NCI-H2227 (cell line): ENCODE measurements at regions not wholly inside any gene's neighbourhood (a gene's known extent, or its start where the extent isn't known, plus 50 kb on each side); places are given as distances from the start of the nearest gene placed in this dataset.

Source experiments
- DNase-seq: peaks from one replicate; lab custom pipeline; 2025; ENCODE audit not compliant: unreplicated experiment; lab: John Stamatoyannopoulos, UW

DNA sequence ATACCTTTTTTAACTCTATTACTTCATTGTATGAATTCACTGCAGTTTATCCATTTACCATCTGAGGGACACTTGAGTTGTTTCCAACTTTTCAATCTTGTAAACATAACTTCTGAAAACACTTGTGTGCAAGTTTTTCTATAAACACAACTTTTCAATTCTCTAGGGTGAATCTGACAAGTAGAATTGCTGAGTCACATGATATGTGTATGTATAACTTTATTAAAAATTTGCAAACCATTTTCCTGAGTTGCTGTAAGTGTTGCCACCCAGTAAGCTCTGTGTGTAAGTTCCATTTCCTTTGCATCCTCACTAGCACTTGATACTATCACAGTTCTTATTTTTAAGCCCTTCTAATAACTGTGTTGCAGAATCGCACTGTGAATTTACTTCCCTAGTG lies 1415.6 kb upstream of the ATXN8OS start:
- no peak for DNase-seq

DNA sequence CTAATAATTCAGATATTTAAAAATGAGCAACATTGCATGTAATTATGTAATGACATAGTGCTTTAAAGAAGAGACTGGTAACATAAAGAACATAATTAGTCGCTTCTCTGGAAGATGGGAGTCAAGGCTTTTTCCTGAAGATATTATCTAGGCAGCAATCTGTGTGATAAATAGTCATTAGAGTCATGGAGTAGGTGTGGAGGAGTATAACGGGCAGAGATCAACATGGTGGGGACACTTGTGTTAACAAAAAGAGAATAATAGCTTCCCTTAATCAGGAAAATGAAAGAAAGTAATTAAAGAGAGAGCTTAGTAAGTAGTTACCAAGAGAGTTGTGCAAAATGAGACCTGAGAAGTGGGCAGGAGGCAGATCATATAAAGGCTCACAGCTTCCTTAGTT lies 1417.1 kb upstream of the ATXN8OS start:
- peak; percentile 8 for DNase-seq

DNA sequence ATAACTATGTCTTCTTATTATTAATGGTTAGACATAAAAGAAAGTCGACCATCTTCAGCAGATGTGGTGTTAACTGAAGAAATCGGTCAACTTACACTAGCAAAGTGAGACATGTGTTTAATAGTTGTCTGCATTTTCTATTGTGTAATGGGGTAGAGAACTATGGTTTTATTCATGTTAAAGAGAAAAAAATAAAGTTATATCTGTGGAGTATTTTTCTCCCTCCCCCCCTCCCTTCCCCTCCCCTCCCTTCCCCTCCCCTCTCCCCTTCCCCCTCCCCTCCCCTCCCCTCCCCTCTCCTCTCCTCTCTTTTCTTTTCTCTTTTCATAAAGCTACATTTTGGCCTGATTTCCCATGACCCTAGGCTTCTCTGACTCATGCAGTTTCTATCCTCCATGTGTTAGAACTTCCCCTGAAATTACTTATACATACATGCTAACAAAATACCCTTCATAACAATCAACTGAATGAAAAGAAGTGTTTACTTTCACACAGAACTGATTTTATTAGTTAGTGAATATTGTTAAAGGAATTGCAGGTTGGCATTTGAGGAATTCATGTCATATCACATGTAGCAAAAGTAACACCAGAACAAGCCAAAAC lies 1431.0 kb upstream of the ATXN8OS start:
- no peak for DNase-seq

DNA sequence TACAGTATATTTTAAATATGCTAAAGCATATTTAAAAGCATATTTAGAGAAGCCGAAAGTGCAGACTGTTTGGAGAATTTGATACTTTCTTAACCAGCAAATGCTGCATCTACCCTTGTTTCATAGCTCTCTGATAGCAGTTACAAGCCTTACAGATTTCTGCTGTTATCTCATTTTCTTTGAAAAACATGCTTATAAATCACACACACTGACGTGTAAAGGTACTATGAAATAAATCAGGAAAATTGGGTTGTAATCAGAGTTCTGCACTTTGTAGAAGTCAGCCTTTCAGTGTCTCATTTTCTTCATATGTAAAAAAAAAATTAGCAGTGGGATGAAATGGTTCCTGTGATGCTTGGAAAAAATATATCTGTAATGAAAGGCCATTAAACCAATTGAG lies 1432.4 kb upstream of the ATXN8OS start:
- peak; percentile 44 for DNase-seq

DNA sequence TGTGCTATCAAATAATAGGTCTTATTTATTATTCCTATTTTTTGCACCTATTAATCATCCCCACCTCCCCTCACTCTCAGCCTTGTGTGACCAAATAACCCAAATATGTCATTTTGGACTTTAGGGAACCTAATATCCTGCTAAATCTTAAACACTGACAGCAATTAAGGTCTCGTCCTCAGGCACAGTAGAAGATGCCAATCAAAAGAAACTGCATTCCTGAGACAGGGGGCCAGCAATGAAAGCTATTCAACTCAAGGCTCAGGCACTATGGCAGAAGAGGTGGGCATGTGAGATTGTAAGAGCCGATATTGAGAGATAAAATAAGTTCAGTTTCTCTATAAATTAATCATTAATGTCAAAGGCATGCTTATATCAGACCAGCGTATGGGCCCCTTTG lies 1437.7 kb upstream of the PCDH9 start:
- peak; percentile 27 for DNase-seq

DNA sequence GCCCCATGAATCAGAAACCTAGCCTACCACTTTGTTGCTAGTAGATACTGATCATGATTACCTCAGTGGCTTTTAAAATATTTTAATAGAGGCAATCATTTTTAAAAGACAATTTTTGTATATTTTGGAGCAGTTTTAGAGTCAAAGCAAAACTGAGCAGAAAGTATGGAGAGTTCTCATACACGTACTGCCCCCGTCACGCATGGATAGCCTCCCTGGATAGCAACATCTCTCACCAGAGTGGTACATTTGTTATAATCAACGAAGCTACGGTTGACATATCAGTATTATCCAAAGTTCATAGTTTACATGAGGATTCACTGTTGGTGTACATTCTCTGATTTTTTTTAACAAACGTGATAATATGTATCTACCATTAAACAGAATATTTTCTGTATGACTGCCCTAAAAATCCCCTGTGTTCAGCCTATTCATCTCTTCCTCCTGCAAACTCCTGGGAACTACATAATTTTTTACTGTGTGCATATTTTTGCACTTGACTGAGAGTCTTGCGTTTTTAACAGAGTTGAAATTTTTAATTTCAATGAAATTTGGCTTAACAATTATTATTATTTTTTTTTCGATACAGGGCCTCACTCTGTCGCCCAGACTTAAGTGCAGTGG lies 1436.8 kb upstream of the PCDH9 start:
- DNase-seq = no peak

DNA sequence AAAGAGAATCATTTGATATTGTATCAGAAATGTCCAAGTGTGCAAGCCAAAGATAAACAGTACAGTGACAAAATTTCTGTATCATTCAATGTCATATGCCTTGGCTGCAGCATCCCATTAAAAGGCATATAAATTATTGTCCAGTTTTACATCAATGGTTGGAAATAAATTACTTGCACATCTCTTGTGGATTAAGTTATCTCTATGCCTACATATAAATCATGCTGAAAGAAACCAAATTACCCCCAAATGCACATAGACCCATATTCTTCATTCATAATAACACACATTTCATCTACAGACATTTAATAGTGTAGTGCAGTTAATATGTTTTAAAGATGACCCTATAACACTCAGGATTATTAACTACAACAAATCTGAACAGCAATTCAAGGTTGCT lies 1415.7 kb upstream of the PCDH9 start:
- DNase-seq = no peak

DNA sequence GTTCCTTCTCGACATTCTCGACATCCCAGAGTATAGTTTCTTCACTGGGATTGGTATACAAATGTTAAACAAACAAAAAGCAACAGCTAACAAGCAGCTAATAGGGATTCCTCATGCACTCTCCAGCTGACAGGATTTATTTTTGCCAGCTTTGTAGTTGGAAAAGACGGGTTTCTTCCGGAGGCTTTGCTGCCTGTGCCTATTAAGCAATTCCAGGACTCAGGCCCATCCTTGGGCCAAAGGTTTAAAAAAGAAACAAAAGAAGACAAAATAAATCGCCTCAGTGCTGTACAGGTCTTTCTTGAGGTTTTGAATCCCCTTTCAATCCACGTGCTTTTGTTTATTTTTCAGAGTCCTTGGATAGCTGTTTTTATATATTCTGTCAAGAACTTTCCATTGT lies 1414.5 kb upstream of the PCDH9 start:
- DNase-seq = no peak

DNA sequence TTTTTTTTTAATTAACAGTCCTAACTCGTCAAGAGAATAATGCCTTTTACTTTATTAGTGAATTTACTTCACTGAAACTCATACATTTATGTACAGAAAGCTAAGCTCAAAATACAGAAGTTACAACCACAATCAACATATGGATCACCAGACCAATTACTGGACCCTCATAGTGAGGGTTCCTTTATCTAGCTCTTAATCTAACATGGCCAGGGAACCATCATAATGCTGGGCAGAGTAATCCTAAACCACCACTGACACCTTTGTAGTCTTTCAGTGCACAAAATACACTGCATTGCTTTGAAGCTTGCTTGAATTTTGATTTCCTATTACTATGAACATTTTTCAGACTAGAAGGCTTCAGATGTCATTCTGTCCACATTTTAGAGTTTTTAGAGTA lies 1406.6 kb upstream of the PCDH9 start:
- no peak for DNase-seq

DNA sequence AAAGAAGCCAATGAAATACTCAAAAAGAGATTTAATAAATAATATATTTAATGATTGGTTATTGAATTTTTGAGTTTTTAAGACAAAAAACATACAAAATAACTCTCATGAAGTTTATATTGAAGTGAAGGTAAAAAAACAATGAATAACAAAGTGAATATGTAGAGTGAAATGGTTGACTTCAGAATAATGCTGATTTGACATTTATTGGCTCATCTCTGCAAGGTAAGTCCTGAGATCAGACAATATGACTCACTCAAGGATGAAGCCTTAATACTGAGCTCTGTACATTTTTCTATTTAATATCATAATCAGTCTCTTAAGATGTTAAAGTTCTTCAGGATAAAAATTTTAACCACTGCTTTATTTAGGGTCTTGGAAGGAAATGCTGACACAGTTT lies 1398.9 kb upstream of the PCDH9 start:
- DNase-seq = no peak

DNA sequence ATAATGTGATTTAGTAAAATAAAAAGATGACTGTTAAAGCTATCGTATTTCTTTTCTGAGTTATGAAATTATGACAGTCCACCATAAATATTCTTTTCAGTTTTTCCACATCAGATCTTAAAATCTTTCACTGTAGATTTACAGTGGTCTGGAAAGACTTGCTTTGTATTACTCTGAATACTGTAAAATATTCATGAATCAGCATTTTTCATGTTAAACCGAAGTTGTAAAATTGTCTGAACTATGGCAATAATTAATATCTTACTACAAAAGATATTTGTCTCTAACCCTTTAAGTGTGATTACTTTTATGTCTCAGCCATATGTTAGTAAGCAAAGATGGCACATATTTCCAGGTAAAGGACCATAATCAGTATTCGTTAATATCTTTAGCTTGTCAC lies 1397.2 kb upstream of the PCDH9 start:
- no peak for DNase-seq

DNA sequence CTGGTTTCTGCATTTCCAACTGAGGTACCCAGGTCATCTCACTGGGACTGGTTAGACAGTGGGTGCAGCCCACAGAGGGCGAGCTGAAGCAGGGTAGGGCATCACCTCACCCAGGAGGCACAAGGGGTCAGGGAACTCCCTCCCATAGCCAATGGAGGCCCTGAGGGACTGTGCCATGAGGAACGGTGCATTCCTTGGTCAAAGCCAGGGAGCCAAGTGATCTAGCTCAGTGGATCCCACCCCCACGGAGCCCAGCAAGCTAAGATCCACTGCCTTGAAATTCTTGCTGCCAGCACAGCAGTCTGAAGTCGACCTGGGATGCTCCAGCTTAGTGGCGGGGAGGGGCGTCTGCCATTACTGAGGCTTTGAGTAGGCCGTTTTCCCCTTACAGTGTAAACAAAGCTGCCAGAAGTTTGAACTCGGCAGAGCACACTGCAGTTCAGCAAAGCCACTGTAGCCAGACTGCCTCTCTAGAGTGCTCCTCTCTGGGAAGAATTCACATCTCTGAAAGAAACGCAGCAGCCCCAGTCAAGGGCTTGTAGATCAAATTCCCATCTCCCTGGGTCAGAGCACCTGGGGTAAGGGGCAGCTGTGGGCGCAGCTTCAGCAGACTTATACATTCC lies 1386.6 kb upstream of the PCDH9 start:
- DNase-seq = no peak

DNA sequence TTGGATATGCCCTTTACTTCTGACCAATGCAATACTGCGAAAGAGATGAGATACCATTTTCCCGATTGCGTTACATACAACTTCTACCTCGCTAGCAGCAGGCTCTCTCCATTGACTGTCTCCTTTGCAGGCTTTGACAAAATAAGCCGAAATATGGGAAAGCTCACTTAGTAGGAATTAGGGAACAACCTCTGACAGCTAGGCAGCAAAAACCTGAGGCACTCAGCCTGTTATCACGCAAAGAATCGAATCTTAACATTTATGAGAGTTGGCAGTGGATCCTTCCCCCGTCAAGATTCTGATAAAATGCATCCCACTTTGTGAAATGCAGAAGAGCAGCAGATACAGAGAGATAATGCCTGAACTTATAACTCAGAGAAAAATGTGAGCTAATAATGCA lies 1379.5 kb upstream of the PCDH9 start:
- no peak for DNase-seq

DNA sequence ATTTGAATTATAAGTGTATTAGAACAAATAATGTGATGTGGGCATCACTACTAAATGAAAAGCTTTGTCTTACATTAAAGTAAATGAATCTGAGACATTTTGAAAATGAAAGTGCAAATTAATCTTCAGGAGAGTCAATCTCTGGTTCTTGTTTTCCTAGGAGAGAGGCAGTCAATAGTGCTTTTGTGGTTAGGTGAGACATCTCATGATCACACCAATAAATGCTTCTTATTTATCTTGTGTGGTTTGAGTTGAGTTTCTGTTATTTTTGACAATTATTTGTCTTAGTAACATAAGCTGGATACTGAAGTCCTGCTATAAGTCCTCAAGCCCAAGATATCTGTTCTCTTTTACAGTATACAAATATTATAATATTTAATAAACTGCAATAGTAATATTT lies 1378.0 kb upstream of the PCDH9 start:
- DNase-seq = no peak

DNA sequence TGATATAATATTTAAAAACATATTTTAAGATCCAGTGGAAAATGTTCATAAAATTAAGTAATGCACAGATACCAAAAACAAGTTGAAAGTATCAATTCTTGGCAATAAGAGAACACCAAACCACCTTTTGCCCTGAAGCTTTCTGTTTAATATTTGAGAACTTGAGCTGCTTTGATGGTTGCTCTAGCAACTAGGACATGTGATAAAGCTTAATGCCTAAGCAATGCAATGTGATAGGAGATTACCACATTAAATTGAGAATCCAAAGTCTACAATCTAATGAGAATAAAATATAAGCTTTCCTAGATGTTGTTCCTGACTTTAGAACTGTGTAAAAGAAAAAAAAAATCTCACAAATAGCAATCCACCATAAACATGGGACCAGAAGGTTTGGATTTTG lies 1367.5 kb upstream of the PCDH9 start:
- no peak for DNase-seq

DNA sequence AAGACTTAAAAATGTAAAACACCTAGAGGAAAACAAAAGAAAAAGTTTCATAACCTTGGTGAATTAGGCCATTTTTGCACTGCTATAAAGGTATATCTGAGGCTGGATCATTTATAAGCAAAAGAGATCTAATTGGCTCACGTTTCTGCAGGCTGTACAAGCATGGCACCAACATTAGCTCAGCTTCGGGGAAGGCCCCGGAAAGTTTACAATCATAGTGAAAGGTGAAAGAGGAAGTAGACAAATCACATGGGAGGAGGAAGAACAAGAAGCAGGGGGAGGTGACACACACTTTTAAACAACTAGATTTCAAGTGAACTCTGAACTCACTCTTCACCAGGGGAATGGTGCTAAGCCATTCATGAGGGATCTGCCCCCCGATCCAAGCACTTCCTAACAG lies 1358.5 kb upstream of the PCDH9 start:
- DNase-seq = no peak

DNA sequence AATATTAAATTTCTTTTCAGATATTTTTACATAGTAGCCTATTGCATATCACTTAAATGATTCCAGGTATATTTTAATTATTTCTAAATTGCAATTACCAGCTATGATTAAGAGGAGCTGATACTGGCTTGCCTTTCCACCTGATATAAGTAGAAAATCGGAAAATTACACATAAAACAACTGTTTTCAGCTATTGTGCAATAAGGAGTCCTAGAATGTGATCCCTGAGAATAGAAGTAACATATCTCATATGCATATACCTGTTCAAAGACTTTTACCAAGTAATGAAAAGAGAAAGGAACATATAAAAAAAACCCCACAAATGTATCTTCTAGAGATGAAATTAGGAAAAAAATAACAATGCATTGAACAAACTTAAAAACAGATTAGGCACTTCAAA lies 1354.6 kb upstream of the PCDH9 start:
- DNase-seq = no peak

DNA sequence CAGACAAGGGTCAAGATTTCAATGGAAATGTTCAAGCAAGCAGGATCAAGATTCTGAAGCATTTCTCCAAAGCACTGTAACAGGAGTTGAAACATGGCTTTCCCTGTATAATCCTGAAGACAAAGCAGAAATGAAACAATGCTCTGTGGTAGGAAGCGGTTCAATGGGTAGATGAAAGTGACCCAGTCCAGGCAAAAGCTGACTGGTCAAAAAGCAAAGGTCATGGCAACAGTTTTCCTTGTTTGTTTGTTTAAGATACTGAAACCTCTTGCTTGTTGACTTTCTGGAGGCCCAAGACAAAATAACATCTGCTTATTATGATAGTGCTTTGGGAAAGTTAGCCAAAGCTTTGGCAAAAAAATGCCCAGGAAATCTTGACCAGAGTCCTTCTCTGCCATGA lies 1343.9 kb upstream of the PCDH9 start:
- DNase-seq = no peak

DNA sequence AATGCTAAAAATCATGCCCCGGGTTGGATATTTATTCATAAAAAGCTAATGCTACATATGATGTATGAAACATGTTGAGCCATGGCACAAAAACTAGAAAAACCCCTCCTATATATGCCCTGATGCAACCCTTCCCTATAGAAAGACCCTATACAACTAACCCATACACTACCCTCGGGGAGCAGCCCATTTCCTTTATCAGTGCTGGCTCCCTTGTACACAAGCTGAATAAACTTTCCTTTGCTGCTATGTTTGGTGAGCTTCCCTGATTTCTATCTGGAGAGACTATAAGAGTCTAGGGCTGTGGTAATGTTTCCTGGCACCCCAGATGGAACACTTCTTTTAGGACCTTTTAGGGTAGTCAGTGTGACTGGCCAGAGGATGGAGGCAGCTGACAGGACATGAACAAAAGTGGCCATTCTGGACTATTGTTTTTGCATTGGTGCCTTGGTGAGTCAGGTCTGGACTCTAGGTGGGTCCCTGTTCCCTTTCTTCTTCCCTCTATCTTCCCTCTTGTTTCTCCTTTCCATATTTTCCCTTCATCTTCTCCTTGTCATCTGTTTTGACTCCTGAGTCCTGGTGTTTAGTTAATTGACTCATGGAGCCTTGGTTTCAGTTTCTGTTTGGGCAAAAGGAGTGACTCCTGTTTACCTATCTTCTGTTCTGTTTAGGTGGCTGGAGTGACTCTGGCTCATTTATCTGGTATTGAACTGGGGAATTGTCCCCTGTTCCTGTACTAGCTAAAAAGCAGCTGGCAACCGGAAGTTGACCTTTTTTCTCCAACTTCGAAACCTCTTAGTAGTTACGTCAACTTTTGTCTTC lies 1321.8 kb upstream of the PCDH9 start:
- DNase-seq = no peak

DNA sequence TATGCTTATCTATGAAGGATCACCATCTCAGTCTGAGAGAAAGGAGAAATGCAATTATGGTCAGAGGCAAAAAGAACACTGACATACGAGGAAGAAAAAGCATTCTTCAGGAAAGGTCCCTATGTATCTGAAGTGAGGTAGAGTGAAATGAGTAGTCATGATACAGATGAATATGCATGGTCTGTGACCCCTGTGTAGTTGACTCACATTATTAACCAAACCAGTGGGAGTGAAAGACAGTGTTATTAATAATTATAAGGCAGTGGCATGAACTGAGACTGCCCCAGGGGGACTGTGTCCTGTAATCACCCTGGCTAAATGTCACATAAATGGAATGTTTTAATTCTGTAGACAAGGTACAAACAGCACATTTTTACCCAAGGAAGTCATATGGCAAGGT lies 1320.2 kb upstream of the PCDH9 start:
- DNase-seq = no peak

DNA sequence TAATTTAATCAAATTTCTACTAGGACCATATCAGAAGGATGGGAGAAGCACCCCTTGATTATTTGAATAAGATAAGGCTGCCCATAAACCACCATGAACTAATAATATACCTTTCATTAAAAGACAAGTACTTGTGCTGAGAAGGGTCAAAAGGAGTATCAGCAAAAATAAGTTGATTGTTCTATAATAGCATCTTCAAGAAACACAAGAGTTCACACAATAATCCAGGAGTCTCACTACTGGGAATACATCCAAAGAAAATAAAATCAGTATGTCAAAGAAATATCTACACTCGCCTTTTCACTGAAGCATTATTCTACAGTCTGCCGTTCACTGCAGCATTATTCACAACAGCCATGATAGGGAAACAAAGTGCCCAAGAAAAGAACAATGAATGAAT lies 1310.1 kb upstream of the PCDH9 start:
- no peak for DNase-seq

DNA sequence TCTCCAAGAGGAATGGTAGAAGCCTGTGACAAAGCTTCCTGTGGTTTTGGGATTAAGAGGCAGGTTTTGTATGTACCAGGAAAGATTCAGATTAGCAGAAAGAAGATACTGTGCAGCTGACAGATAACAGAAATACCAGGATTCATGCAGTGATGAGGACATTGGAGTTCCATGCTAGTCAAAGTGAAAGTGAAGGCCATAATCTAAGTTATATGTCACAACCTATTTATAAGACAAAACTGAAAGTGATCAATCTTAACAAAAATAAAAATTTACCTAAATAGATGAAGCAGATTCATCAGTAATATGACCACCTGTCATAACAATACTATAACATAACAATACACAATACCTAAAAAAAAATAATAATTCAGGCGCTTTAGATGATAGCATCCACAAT lies 1305.2 kb upstream of the PCDH9 start:
- no peak for DNase-seq
